Choroid plexus epithelial cell (primary cell): ENCODE measurements at regions not wholly inside any gene's neighbourhood (a gene's known extent, or its start where the extent isn't known, plus 50 kb on each side); places are given as distances from the start of the nearest gene placed in this dataset.

ENCODE experiments used
- DNase-seq: peaks from one replicate; pipeline ENCODE4 v3.0.0-alpha.2; 2010; ENCODE audit warnings: low read depth
- H3K4me3 ChIP-seq: 2 replicates; pipeline ENCODE4 v1.5.1; 2011; ENCODE audit warnings: low read depth, mild to moderate bottlenecking, control low read depth, low read length, moderate library complexity
- CTCF ChIP-seq: conservative IDR thresholded peaks from 2 replicates; pipeline ENCODE4 v1.5.1; 2011; ENCODE audit warnings: low read depth, mild to moderate bottlenecking, control low read depth, inconsistent platforms, low read length, moderate library complexity

GRCh38 chr10:36479073-36479472, 646.3 kb upstream of the ANKRD30A start:
- TF ChIP-seq CTCF = no peak

GRCh38 chr10:36476399-36476798, 649.0 kb upstream of the ANKRD30A start:
- peak; percentile 60 for DNase-seq
- TF ChIP-seq CTCF = no peak
- no peak overlapping the region for H3K4me3 ChIP-seq

More at GRCh38 chr10:36479073-36479472, 646.3 kb upstream of the ANKRD30A start:
- DNase-seq = no peak
- H3K4me3 ChIP-seq = no peak overlapping the region

GRCh38 chr10:36475746-36476145, 649.7 kb upstream of the ANKRD30A start:
- H3K4me3 ChIP-seq = no peak overlapping the region
- DNase-seq = no peak
- no peak for TF ChIP-seq CTCF

GRCh38 chr10:36474456-36474855, 650.9 kb upstream of the ANKRD30A start:
- no peak overlapping the region for H3K4me3 ChIP-seq
- no peak for TF ChIP-seq CTCF
- no peak for DNase-seq

- no peak overlapping the region for H3K4me3 ChIP-seq
- no peak for TF ChIP-seq CTCF
- no peak for DNase-seq
Observed at GRCh38 chr10:36473122-36473521, 652.3 kb upstream of the ANKRD30A start.

- TF ChIP-seq CTCF = no peak
- peak; percentile 55 for DNase-seq
- H3K4me3 ChIP-seq = no peak overlapping the region
Observed at GRCh38 chr10:36469585-36469984, 655.8 kb upstream of the ANKRD30A start.

- TF ChIP-seq CTCF = no peak
- no peak for DNase-seq
- no peak overlapping the region for H3K4me3 ChIP-seq
Observed at GRCh38 chr10:36468620-36469019, 656.8 kb upstream of the ANKRD30A start.
